Epithelial cell of proximal tubule (primary cell): ENCODE measurements at regions not wholly inside any gene's neighbourhood (a gene's known extent, or its start where the extent isn't known, plus 50 kb on each side); places are given as distances from the start of the nearest gene placed in this dataset.
"Not testable (repeated sequence)": the region's sequence is repeated elsewhere in the genome, so short reads cannot be mapped to it uniquely, and the experiment has no call there.

ENCODE experiments used
- DNase-seq: peaks from one replicate; pipeline ENCODE4 v3.0.0-alpha.2; 2011; ENCODE audit warnings: low read depth
- H3K4me3 ChIP-seq: 2 replicates; pipeline ENCODE4 v1.5.1; 2011; ENCODE audit warnings: low read depth, mild to moderate bottlenecking, low read length
- TF ChIP-seq, protein P1 (sequence below): conservative IDR thresholded peaks from 2 replicates; pipeline ENCODE4 v1.5.1; 2012; ENCODE audit warnings: low read depth, mild to moderate bottlenecking, low read length

GRCh38 chr3:63739474-63739873, 79.6 kb upstream of the C3orf49 start:
- H3K4me3 ChIP-seq, result no peak overlapping the region
- TF ChIP-seq, protein P1, sequence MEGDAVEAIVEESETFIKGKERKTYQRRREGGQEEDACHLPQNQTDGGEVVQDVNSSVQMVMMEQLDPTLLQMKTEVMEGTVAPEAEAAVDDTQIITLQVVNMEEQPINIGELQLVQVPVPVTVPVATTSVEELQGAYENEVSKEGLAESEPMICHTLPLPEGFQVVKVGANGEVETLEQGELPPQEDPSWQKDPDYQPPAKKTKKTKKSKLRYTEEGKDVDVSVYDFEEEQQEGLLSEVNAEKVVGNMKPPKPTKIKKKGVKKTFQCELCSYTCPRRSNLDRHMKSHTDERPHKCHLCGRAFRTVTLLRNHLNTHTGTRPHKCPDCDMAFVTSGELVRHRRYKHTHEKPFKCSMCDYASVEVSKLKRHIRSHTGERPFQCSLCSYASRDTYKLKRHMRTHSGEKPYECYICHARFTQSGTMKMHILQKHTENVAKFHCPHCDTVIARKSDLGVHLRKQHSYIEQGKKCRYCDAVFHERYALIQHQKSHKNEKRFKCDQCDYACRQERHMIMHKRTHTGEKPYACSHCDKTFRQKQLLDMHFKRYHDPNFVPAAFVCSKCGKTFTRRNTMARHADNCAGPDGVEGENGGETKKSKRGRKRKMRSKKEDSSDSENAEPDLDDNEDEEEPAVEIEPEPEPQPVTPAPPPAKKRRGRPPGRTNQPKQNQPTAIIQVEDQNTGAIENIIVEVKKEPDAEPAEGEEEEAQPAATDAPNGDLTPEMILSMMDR, result no peak
- no peak for DNase-seq

- no peak for DNase-seq
- TF ChIP-seq, protein P1, result no peak
- H3K4me3 ChIP-seq, result no peak overlapping the region
These were observed 79.0 kb upstream of the C3orf49 start for GRCh38 chr3:63740116-63740515.

- DNase-seq, H3K4me3 ChIP-seq: not testable (repeated sequence)
These were observed 74.4 kb upstream of the C3orf49 start for GRCh38 chr3:63744693-63745092.

- no peak overlapping the region for H3K4me3 ChIP-seq
- TF ChIP-seq, protein P1, result no peak
- DNase-seq, result no peak
These were observed 73.3 kb upstream of the C3orf49 start for GRCh38 chr3:63745757-63746156.

DNA sequence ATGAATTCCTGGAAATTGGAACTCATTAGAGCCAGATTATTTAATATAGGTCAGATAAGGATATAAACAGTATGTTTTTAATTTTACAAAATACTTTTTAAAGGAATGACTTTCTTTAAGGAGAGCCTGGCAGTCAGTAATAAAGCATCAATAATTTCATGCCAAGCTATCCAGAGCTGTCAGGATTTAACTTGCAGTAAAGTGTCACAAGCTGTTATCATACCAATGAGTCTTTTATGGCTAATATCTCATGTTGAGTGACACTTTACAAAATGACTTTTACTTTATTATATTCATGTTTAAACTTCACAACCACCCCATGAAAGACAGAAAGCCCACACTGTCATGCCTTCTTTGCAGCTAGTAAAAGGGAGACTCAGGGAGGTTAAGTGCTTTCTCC, 72.9 kb upstream of the C3orf49 start:
- no peak for DNase-seq
- TF ChIP-seq, protein P1, result no peak

GRCh38 chr3:63751459-63751858, 67.6 kb upstream of the C3orf49 start:
- TF ChIP-seq, protein P1, result no peak
- H3K4me3 ChIP-seq, result no peak overlapping the region
- no peak for DNase-seq

More for the DNA sequence above, 72.9 kb upstream of the C3orf49 start:
- no peak overlapping the region for H3K4me3 ChIP-seq

DNA sequence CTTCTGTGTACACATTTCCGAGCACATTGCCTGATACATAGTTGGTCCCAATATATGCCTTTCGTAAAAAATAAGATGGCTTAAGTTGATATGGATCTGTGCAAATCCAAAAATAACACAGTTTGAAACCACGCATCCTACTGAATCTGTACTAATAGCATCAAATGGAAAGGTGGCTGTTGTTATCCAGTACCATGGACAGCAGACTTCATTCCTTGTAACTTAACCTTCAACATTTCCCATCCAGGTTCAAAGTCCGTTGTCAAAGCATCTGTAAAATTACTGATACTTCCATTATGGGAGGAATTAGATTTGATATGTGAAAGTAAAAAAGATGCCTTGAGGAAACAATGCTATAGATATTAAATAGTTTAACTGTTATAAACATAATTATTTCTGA, 65.5 kb upstream of the C3orf49 start:
- no peak for DNase-seq
- TF ChIP-seq, protein P1, result no peak
- no peak overlapping the region for H3K4me3 ChIP-seq

- DNase-seq, result no peak
- TF ChIP-seq, protein P1, result no peak
- no peak overlapping the region for H3K4me3 ChIP-seq
These were observed 65.1 kb upstream of the C3orf49 start for GRCh38 chr3:63753995-63754394.
